ENCODE measurements at regions not wholly inside any gene's neighbourhood (a gene's known extent, or its start where the extent isn't known, plus 50 kb on each side); places are given as distances from the start of the nearest gene placed in this dataset.

DNA sequence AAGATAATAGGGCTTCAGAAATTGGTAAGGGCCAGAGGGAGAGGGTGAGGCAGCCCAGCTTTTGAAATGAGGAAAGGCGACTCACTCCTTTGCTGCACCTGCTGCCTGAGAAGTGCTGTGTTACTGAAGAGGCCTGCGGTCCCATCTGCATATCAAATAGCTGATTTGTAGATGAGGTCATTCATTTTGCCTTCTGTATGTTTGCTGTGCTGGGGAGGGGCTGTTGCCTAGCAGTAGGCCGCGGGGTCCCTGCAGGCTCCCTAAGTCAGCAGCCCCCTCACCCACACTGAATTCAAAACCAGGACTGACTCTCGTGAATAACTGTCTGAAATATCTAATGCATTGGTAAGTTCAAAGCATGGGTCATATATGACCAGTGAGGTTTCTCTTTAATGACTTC, 377.2 kb downstream of the SOX11 start:
- Histone ChIP-seq H3K27me3 (ENCODE audit: control insufficient read depth, extremely low read depth, insufficient read depth, low read length) (no peaks in the 10 kb centered on the region), H3K9me1 (ENCODE audit: control insufficient read depth, extremely low read depth, insufficient read depth, low read length) (no peaks in the 10 kb centered on the region), H3K9ac (ENCODE audit: control insufficient read depth, extremely low read depth, insufficient read depth, low read length) (no peak overlapping the region), H3K4me1 (ENCODE audit: control insufficient read depth, extremely low read depth, insufficient read depth, low read length) (no peaks in the 10 kb centered on the region), H3K36me3 (ENCODE audit: control insufficient read depth in 2 of 2, extremely low read depth in 1 of 2, insufficient read depth in 2 of 2, low read length in 2 of 2) (no peaks in the 10 kb centered on the region), H3K4me3 (ENCODE audit: control insufficient read depth in 2 of 3, extremely low read depth in 1 of 3, insufficient read depth in 2 of 3, low read depth in 1 of 3, low read length in 3 of 3) (no peak overlapping the region), H2AFZ (ENCODE audit: control insufficient read depth, low read length) (no peak overlapping the region), H3K4me2 (ENCODE audit: control insufficient read depth, extremely low read depth, insufficient read depth, low read depth, low read length) (no peak overlapping the region), H4K20me1 (ENCODE audit: control insufficient read depth, extremely low read depth, insufficient read depth, low read length) (no peaks in the 10 kb centered on the region), H3K79me2 (ENCODE audit: control insufficient read depth, insufficient read depth, low read length) (no peaks in the 10 kb centered on the region), H3K27ac (ENCODE audit: control insufficient read depth, insufficient read depth, low read length) (no peak overlapping the region), H3K9me3 (ENCODE audit: control insufficient read depth, low read depth, low read length) (peaks cover 2% of the 10 kb centered on the region)
- dilution Hi-C loops (cut with MboI; ENCODE audit: extremely low pct_ligation_motif_present, low sequenced_read_pairs), result no loop called here
- no peak for TF ChIP-seq EZH2 (IDR thresholded peaks at IDR 0.05; ENCODE audit: low read length)
- TF ChIP-seq, protein P1, sequence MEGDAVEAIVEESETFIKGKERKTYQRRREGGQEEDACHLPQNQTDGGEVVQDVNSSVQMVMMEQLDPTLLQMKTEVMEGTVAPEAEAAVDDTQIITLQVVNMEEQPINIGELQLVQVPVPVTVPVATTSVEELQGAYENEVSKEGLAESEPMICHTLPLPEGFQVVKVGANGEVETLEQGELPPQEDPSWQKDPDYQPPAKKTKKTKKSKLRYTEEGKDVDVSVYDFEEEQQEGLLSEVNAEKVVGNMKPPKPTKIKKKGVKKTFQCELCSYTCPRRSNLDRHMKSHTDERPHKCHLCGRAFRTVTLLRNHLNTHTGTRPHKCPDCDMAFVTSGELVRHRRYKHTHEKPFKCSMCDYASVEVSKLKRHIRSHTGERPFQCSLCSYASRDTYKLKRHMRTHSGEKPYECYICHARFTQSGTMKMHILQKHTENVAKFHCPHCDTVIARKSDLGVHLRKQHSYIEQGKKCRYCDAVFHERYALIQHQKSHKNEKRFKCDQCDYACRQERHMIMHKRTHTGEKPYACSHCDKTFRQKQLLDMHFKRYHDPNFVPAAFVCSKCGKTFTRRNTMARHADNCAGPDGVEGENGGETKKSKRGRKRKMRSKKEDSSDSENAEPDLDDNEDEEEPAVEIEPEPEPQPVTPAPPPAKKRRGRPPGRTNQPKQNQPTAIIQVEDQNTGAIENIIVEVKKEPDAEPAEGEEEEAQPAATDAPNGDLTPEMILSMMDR (optimal IDR thresholded peaks at IDR 0.05 in 1 of 3, IDR thresholded peaks at IDR 0.05 in 1 of 3, conservative IDR thresholded peaks at IDR 0.05 in 1 of 3; ENCODE audit: extremely low read depth in 1 of 3, insufficient read depth in 2 of 3, low read length in 3 of 3), result no peak
- FAIRE-seq (no peak), DNase-seq (ENCODE audit: low read depth, low spot score) (no peak)

DNA sequence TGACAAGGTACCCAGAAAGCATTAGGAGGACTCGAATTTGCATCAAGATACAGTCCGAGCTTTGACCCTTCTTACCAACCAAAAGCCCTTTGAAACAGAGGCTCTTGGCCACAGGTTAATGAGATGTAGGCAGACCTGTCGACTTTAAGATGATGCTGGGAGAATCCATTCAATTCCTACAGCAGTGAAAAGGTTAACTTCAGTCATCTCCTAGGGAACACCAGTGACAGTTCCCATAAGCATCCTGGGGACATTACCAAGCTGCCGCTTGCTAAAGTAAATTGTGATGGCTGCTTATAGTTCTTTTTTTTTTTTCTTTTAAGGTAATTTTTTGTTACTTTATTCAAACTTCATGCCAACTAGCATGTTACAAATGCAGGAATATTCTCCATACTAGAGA, 379.3 kb downstream of the SOX11 start:
- Histone ChIP-seq H3K4me2 (ENCODE audit: control insufficient read depth, extremely low read depth, insufficient read depth, low read depth, low read length) (no peak overlapping the region), H3K36me3 (ENCODE audit: control insufficient read depth in 2 of 2, extremely low read depth in 1 of 2, insufficient read depth in 2 of 2, low read length in 2 of 2) (no peaks in the 10 kb centered on the region), H3K4me1 (ENCODE audit: control insufficient read depth, extremely low read depth, insufficient read depth, low read length) (no peaks in the 10 kb centered on the region), H3K9me1 (ENCODE audit: control insufficient read depth, extremely low read depth, insufficient read depth, low read length) (no peaks in the 10 kb centered on the region), H4K20me1 (ENCODE audit: control insufficient read depth, extremely low read depth, insufficient read depth, low read length) (no peaks in the 10 kb centered on the region), H2AFZ (ENCODE audit: control insufficient read depth, low read length) (no peak overlapping the region), H3K9me3 (ENCODE audit: control insufficient read depth, low read depth, low read length) (peaks cover 2% of the 10 kb centered on the region), H3K27ac (ENCODE audit: control insufficient read depth, insufficient read depth, low read length) (no peak overlapping the region), H3K79me2 (ENCODE audit: control insufficient read depth, insufficient read depth, low read length) (no peaks in the 10 kb centered on the region), H3K9ac (ENCODE audit: control insufficient read depth, extremely low read depth, insufficient read depth, low read length) (no peak overlapping the region), H3K4me3 (ENCODE audit: control insufficient read depth in 2 of 3, extremely low read depth in 1 of 3, insufficient read depth in 2 of 3, low read depth in 1 of 3, low read length in 3 of 3) (no peak overlapping the region), H3K27me3 (ENCODE audit: control insufficient read depth, extremely low read depth, insufficient read depth, low read length) (no peaks in the 10 kb centered on the region)
- DNase-seq (ENCODE audit: low read depth, low spot score), result no peak
- TF ChIP-seq, protein P1 (optimal IDR thresholded peaks at IDR 0.05 in 1 of 3, IDR thresholded peaks at IDR 0.05 in 1 of 3, conservative IDR thresholded peaks at IDR 0.05 in 1 of 3; ENCODE audit: extremely low read depth in 1 of 3, insufficient read depth in 2 of 3, low read length in 3 of 3), result no peak
- no peak for TF ChIP-seq EZH2 (IDR thresholded peaks at IDR 0.05; ENCODE audit: low read length)
- no peak for FAIRE-seq
- dilution Hi-C loops (cut with MboI; ENCODE audit: extremely low pct_ligation_motif_present, low sequenced_read_pairs), result no loop called here
